Loucy (cell line): ENCODE measurements at regions not wholly inside any gene's neighbourhood (a gene's known extent, or its start where the extent isn't known, plus 50 kb on each side); places are given as distances from the start of the nearest gene placed in this dataset.

ENCODE experiments used
- H2AFZ ChIP-seq: fragments of 200-600 bp; sonication (generic); 2 replicates; pipeline ENCODE4 v1.6.0; 2016; ENCODE audit warnings: antibody characterized with exemption, mild to moderate bottlenecking, low read length, moderate library complexity
- H3F3A ChIP-seq: fragments of 200-600 bp; 2 replicates; pipeline ENCODE4 v1.6.0; 2016; ENCODE audit warnings: antibody characterized with exemption, low read depth, mild to moderate bottlenecking
- H3K27me3 ChIP-seq: fragments of 200-600 bp; sonication (generic); 2 replicates; pipeline ENCODE4 v1.6.1; 2014; ENCODE audit warnings: low read length, mild to moderate bottlenecking; ENCODE audit not compliant: insufficient read depth, poor library complexity, severe bottlenecking
- H3K36me3 ChIP-seq: fragments of 200-600 bp; sonication (generic); 2 replicates; pipeline ENCODE4 v1.6.1; 2016; ENCODE audit warnings: low read length; ENCODE audit not compliant: insufficient read depth
- H3K4me1 ChIP-seq: fragments of 200-600 bp; sonication (generic); 2 replicates; pipeline ENCODE4 v1.5.1; 2014; ENCODE audit warnings: low read length, mild to moderate bottlenecking; ENCODE audit not compliant: insufficient read depth, poor library complexity, severe bottlenecking
- H3K4me2 ChIP-seq: fragments of 200-600 bp; sonication (generic); 2 replicates; pipeline ENCODE4 v1.6.0; 2014; ENCODE audit warnings: antibody characterized with exemption, low read length, low read depth, mild to moderate bottlenecking; ENCODE audit not compliant: poor library complexity, severe bottlenecking
- H3K4me3 ChIP-seq: fragments of 200-600 bp; sonication (generic); 2 replicates; pipeline ENCODE4 v1.5.1; 2014; ENCODE audit warnings: low read length, mild to moderate bottlenecking, mixed read lengths; ENCODE audit not compliant: poor library complexity, severe bottlenecking
- H3K79me2 ChIP-seq: fragments of 200-600 bp; sonication (generic); 2 replicates; pipeline ENCODE4 v1.6.1; 2014; ENCODE audit warnings: low read length; ENCODE audit not compliant: insufficient read depth
- H3K9ac ChIP-seq: fragments of 200-600 bp; sonication (generic); 2 replicates; pipeline ENCODE4 v1.6.0; 2014; ENCODE audit warnings: mild to moderate bottlenecking, low read depth, low read length, moderate library complexity; ENCODE audit not compliant: poor library complexity, severe bottlenecking
- H3K9me2 ChIP-seq: fragments of 200-600 bp; sonication (generic); replicated peaks from 2 replicates; pipeline ENCODE4 v1.6.1; 2016; ENCODE audit warnings: low read depth, low read length, mixed read lengths
- H3K9me3 ChIP-seq: fragments of 200-600 bp; sonication (generic); 2 replicates; pipeline ENCODE4 v1.6.1; 2014; ENCODE audit warnings: mild to moderate bottlenecking, antibody characterized with exemption, low read length, low read depth; ENCODE audit not compliant: insufficient read depth
- H4K20me1 ChIP-seq: fragments of 200-600 bp; sonication (generic); 2 replicates; pipeline ENCODE4 v1.6.0; 2014; ENCODE audit warnings: antibody characterized with exemption, low read length, mild to moderate bottlenecking; ENCODE audit not compliant: insufficient read depth, poor library complexity, severe bottlenecking
- EZH2phosphoT487 ChIP-seq: fragments of 200-600 bp; IDR thresholded peaks from 2 replicates; pipeline ENCODE4 v1.6.1; 2018; ENCODE audit warnings: antibody characterized with exemption, mild to moderate bottlenecking, moderate library complexity, borderline replicate concordance
- TF ChIP-seq, protein P1 (sequence below): fragments of 200-600 bp; sonication (generic); conservative IDR thresholded peaks from 2 replicates; pipeline ENCODE4 v1.5.1; 2014; ENCODE audit warnings: mild to moderate bottlenecking, antibody characterized with exemption, low read length

DNA sequence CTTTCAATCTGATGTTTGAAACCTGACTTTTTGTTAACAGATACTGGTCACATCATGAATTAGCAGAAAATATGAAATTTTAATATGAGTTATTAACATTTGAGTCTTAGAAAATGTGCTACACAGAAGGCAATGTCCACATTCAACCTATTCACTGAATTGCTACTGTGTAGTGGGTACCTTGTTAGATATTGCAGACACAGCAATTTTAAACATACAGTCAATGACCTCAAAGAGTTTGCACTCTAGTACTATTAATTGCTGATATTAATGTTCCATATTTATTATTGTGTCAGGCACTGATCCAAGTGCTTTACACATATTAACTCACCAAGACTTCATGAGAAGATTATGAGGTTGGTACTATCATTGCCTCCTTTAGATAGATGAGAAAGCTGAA is 385.4 kb upstream of the PKDCC start:
- Histone ChIP-seq H3K9me2 (no peaks in the 10 kb centered on the region), H3K4me1 (no peaks in the 10 kb centered on the region), H3K4me2 (no peak overlapping the region), H3K9me3 (no peaks in the 10 kb centered on the region), H3K9ac (no peak overlapping the region), H3K36me3 (no peaks in the 10 kb centered on the region), H4K20me1 (no peaks in the 10 kb centered on the region), H3K4me3 (no peak overlapping the region), H3K27me3 (no peaks in the 10 kb centered on the region), H3K79me2 (no peaks in the 10 kb centered on the region), H3F3A (no peaks in the 10 kb centered on the region), H2AFZ (no peak overlapping the region)
- TF ChIP-seq, protein P1, sequence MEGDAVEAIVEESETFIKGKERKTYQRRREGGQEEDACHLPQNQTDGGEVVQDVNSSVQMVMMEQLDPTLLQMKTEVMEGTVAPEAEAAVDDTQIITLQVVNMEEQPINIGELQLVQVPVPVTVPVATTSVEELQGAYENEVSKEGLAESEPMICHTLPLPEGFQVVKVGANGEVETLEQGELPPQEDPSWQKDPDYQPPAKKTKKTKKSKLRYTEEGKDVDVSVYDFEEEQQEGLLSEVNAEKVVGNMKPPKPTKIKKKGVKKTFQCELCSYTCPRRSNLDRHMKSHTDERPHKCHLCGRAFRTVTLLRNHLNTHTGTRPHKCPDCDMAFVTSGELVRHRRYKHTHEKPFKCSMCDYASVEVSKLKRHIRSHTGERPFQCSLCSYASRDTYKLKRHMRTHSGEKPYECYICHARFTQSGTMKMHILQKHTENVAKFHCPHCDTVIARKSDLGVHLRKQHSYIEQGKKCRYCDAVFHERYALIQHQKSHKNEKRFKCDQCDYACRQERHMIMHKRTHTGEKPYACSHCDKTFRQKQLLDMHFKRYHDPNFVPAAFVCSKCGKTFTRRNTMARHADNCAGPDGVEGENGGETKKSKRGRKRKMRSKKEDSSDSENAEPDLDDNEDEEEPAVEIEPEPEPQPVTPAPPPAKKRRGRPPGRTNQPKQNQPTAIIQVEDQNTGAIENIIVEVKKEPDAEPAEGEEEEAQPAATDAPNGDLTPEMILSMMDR, result no peak
- TF ChIP-seq EZH2phosphoT487, result no peak

DNA sequence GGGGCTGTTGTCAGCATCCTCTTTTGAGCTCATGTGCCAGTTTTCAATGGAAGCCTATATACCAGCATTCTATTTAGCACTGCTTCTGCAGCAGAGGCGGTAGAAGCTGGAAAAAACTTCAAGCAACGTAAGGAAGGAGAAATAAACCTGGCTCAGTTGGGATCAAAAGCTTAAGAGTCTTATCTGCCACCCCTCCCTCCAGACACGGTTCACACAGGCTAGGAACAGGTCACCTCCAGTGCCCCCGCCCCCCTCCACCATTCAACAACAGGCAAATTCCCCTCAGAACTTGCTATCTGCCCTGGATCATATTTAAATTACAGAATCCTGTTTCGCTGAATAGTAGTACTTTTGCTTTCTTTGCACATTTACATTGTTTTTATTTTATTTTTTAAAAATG is 384.8 kb upstream of the PKDCC start:
- H2AFZ ChIP-seq, result no peak overlapping the region
- H3K9me2 ChIP-seq, result no peaks in the 10 kb centered on the region
- no peak overlapping the region for H3K4me3 ChIP-seq
- H3F3A ChIP-seq, result no peaks in the 10 kb centered on the region
- H3K79me2 ChIP-seq, result no peaks in the 10 kb centered on the region
- H3K27me3 ChIP-seq, result no peaks in the 10 kb centered on the region
- TF ChIP-seq, protein P1, result no peak
- no peak for TF ChIP-seq EZH2phosphoT487
- H3K9me3 ChIP-seq, result no peaks in the 10 kb centered on the region
- no peak overlapping the region for H3K9ac ChIP-seq
- no peaks in the 10 kb centered on the region for H3K4me1 ChIP-seq
- no peak overlapping the region for H3K4me2 ChIP-seq
- H4K20me1 ChIP-seq, result no peaks in the 10 kb centered on the region
- H3K36me3 ChIP-seq, result no peaks in the 10 kb centered on the region

DNA sequence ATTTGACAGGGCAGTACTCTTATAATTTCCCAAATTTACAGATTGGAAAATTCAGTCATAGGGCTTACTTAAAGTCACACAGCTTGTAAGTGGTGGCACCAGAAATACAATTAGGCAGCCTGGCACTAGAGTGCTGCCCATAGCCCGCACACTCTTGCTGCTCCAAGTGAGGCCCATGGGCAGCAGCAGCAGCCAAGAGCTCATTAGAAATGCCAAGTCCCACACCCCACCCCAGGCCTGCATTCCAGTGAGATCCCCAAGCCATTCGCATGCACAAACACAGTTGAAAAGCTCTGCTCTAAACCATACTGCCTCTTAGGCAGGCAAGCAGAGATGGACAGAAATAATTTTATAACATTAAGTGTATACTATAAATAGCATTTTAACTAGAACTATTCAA is 379.3 kb upstream of the PKDCC start:
- no peaks in the 10 kb centered on the region for H3K4me1 ChIP-seq
- no peak overlapping the region for H3K4me2 ChIP-seq
- no peaks in the 10 kb centered on the region for H3F3A ChIP-seq
- H3K79me2 ChIP-seq, result no peaks in the 10 kb centered on the region
- H3K36me3 ChIP-seq, result no peaks in the 10 kb centered on the region
- no peak overlapping the region for H3K4me3 ChIP-seq
- no peaks in the 10 kb centered on the region for H3K27me3 ChIP-seq
- H4K20me1 ChIP-seq, result no peaks in the 10 kb centered on the region
- no peak overlapping the region for H2AFZ ChIP-seq
- no peaks in the 10 kb centered on the region for H3K9me2 ChIP-seq
- H3K9ac ChIP-seq, result no peak overlapping the region
- TF ChIP-seq, protein P1, result no peak
- TF ChIP-seq EZH2phosphoT487, result no peak
- no peaks in the 10 kb centered on the region for H3K9me3 ChIP-seq
